NCI-H748 treated with DMSO at 0.1 percent for 48 hours (cell line): ENCODE measurements at regions not wholly inside any gene's neighbourhood (a gene's known extent, or its start where the extent isn't known, plus 50 kb on each side); places are given as distances from the start of the nearest gene placed in this dataset.

ENCODE experiments used
- DNase-seq: peaks from one replicate; lab custom pipeline; 2025; lab: John Stamatoyannopoulos, UW

DNA sequence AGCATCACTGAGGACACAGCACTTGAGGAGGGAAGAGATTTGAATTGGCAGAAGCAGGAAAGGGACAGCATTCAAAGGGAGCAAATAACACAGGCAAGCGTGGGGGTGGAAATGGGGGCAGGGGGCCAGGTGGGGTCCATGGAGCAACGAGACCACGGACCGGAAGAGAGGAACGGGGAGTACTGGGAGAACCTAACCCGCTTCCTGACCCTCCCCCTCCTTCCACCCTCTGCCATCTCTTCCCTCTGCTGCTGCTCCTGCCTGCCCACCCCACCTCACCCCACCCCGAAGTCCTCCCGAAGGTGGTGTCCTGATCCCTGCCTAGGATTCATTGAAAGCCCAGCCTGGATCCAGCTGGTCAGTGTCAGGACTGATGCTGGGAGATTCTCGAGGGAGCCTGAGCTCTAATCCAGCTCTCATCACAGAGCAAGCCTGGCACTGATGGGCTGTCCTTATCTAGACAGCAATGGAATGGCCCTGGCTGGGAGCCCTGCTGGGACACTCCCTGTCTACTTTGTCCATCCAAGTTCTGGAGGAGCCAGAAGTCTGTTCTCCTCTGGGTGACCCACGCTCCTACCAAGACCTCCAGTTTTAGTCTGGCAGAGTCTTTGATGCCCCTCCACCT lies 105.0 kb downstream of the TRIM29 start:
- no peak for DNase-seq

DNA sequence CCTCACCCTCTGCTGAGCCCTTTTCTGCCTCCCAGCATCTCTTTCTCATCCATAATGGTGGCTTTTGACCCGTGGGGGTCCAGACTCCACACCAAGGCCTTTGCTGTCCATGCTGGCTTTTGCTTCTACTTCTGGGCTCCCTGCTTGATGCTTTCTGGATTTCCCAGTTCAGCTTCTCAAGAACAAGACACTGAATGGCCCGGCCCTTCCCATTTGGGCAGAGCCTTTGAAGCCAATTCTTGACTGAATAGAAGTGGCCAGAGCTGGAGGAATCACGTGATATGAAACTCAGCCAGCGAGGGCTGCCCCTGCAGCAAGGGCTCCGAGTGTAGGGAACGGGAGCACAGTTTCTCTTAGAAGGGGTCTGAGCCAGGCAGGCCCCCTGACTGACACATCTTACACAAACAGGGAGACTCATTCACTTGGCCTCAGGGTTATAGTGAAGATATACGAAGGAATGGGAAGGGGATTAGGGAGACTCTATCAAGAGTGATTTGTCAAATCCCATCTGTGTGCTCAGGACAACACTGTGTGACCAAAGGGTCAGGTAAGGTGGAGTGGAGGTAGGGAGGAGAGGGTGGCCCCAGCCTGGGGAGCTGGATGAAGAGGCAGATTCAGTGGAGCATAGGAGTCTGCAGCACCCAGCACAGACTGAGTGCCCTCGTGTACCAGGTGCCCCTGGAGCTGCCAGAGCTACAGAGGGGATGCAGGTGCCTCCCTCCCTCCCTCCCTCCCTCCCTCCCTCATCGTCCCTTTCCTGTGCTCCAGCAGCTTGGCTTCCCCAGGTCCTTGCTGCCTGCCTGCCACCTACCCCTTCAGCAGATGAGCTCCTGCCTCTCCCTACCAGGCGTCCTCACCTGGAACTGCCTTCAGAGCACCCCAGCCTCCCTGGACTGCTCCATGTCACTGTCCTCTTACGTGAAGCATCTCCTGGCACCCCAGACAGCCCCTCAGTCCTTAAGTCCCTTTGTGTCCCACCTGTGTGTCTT lies 106.0 kb downstream of the TRIM29 start:
- no peak for DNase-seq

- no peak for DNase-seq
These were observed 106.8 kb downstream of the TRIM29 start for GRCh38 chr11:120031156-120031555.

GRCh38 chr11:120030411-120030810 lies 107.5 kb downstream of the TRIM29 start:
- DNase-seq: no peak

GRCh38 chr11:120029321-120029720 lies 108.6 kb downstream of the TRIM29 start:
- no peak for DNase-seq

GRCh38 chr11:120028897-120029258 lies 109.0 kb downstream of the TRIM29 start:
- no peak for DNase-seq

- no peak for DNase-seq
These were observed 109.6 kb downstream of the TRIM29 start for GRCh38 chr11:120028181-120028896.

GRCh38 chr11:120027546-120028180 lies 110.2 kb downstream of the TRIM29 start:
- DNase-seq: no peak

DNA sequence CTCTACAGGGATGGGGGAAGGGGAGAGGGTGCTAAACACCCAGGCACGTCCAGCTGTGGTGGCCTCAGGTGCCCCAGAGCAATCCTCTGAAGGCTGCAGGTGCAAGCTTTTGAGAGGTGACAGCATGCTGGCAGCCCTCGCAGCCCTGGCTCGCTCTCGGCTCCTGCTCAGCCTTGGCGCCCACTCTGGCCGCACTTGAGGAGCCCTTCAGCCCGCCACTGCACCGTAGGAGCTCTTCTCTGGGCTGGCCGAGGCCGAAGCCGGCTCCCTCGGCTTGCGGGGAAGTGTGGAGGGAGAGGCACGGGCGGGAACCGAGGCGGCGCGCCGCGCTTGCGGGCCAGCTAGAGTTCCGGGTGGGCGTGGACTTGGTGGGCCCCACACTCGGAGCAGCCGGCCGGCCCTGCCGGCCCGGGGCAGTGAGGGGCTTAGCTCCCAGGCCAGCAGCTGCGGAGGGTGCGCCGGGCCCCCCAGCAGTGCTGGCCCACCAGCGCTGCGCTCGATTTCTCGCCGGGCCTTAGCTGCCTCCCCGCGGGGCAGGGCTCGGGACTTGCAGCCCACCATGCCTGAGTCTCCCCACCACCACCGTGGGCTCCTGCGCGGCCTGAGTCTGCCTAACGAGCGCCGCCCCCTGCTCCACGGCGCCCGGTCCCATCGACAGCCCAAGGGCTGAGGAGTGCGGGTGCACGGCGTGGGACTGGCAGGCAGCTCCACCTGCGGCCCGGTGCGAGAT lies 112.1 kb downstream of the TRIM29 start:
- DNase-seq: no peak

- DNase-seq: no peak
These were observed 113.3 kb downstream of the TRIM29 start for GRCh38 chr11:120024586-120024985.

- no peak for DNase-seq
These were observed 113.9 kb downstream of the TRIM29 start for GRCh38 chr11:120024046-120024445.

DNA sequence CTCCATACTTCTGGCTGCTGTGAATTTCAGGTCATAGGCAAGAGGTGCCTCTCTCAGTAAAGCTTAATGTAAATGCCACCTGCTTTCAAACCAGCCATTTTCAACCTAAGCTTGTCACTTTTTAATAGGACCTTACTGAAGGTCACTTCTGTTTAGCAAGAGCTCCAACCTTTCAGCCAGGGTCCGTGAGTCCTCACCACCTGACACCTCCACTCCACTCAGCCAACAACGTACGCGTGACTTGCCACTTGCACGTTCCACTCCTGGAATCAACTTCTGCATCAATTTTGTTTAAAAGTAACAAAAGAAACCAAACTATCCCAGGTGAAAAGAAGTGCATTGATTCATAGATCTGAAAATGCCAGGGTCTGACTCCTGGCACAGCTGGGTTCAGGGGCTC lies 114.4 kb downstream of the TRIM29 start:
- DNase-seq: no peak

- no peak for DNase-seq
These were observed 114.8 kb downstream of the TRIM29 start for GRCh38 chr11:120023120-120023519.

DNA sequence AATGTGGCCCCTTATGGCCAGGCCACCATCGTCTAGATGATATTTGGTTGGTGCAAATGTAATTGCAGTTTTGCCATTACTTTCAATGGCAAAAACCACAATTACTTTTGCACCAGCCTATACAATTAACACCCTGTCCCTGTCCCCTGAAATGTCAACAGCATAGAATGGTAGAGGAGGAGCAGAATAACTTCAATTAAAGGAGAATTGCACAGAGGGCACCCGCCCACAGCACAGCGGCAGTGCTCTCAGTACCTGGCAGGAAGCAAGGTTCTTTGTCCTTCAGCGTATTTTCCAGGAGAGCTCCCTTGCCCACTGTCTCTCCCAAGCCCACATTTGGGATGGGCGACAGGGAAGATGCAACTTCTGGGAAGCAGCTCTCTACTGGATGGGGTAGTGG lies 115.3 kb downstream of the TRIM29 start:
- no peak for DNase-seq

DNA sequence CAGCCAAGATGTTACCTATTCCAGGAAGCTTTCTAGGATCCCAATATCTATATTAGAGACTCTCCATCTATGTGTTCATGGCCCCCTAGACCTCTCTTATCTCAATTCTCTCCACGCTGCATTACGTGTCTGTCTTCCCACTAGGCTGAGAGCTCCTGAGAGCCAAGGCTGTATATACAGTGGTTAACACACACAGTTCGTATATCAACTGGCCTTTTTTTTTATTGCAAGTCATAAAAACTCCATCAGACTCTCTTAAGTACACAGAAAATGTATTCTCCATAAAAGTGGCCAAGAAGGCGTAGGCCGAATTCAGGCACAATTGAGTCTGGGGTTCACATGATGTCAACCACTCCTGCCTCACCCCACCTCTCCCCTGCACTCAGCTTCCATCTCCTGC lies 115.9 kb downstream of the TRIM29 start:
- DNase-seq: no peak

- no peak for DNase-seq
These were observed 116.4 kb downstream of the TRIM29 start for GRCh38 chr11:120021391-120021953.

DNA sequence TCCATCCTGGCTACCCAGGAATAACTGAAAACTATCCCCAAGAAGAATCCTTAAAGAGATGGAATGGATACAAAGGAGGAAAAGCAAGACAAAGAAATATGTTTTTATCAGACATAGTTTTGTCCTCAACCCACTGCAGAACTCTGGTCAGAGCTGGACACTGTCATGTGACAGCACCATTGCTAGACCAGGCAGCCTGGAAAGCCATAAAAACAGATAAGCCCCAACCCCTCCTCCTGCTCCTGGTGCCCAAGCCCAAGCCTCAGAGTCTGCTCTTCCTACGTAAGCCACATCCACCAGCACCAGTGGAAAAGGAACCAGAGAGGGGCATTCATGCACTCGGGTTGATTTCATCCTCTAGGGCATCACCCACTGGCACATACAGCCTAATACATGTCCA lies 116.9 kb downstream of the TRIM29 start:
- no peak for DNase-seq

DNA sequence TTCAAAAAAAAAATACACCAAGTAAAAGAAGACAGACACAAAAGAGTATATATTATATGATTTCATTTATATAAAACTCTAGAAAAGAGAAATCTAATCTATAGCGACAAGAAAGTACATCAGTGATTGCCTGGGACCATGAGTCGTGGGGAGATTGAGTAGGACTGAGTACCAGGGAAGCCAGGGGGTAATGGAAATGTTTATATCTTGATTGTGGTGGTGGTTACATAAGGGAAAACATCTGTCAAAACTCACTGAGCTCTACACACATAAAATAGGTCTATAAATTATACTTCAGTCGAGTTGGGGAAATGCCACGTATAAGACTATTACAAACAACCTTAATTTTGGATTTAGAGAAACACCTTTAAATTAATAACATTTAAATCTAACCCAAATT lies 117.4 kb downstream of the TRIM29 start:
- no peak for DNase-seq

GRCh38 chr11:120019191-120019590 lies 118.7 kb downstream of the TRIM29 start:
- DNase-seq: no peak

GRCh38 chr11:120017582-120018150 lies 120.2 kb downstream of the TRIM29 start:
- DNase-seq: no peak
